HG02970 (cell line): ENCODE measurements at regions not wholly inside any gene's neighbourhood (a gene's known extent, or its start where the extent isn't known, plus 50 kb on each side); places are given as distances from the start of the nearest gene placed in this dataset.

ENCODE experiments used
- ATAC-seq: cut with Tn5 transposase; IDR thresholded peaks from one replicate; pipeline ENCODE4 v1.9.1; 2021; ENCODE audit warnings: mild to moderate bottlenecking, moderate library complexity, moderate number of reproducible peaks; ENCODE audit not compliant: unreplicated experiment, low FRiP score

DNA sequence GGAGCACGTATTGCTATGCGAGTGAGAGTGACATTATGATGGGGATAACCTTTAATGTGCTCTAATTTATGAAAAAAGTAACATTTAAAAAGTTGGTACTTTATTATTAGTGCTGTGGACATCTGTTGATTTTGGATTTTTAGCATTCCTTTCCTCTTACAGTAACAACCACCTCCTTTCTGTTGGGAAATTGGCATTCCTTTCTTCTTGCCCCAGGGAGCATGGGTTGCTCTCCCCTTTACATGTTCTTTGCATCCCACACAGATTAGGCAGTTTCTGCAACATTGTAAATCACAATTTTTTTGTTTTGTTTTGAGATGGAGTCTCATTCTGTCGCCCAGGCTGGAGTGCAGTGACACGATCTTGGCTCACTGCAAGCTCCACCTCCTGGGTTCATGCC, 300.2 kb downstream of the LPIN1 start:
- ATAC-seq: no peak

DNA sequence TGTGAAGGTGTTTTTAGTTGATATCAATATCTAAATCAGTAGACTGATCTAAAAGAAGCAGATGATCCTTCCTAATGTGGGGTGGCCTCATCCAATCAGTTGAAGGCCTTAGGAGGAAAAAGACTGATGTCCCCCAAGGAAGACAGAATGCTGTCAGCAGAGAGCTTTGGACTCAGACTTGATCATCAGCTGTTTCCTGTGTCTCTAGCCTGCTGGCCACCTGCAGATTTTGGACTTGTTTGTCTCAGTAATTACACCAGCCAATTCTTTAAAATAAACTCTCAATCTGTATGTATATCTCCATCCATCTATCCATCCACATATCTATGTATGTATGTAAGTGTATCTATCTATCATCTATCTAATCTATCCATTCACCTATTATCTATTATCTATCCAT, 301.3 kb downstream of the LPIN1 start:
- no peak for ATAC-seq

GRCh38 chr2:12048550-12048949, 302.1 kb downstream of the LPIN1 start:
- ATAC-seq: no peak

GRCh38 chr2:12050396-12050795, 304.0 kb downstream of the LPIN1 start:
- ATAC-seq: no peak

DNA sequence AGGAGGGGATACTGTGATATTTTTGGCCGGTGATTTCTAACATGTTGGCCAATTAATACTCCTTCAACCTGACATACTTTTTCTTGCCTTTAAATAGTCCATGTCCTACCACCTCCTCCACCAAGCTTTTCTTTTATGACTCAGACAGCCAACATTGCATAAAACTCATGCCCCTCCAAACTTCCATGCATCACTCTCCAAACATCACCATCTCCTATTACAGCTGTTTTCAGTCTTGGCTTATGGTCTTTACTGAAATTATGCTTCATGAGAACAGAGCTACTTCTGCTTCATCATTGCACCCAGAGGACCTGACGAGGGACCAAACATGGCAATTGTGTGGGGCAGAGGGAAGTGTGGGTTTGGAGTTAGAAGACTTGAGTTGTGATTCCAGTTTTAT, 305.4 kb downstream of the LPIN1 start:
- ATAC-seq: no peak

DNA sequence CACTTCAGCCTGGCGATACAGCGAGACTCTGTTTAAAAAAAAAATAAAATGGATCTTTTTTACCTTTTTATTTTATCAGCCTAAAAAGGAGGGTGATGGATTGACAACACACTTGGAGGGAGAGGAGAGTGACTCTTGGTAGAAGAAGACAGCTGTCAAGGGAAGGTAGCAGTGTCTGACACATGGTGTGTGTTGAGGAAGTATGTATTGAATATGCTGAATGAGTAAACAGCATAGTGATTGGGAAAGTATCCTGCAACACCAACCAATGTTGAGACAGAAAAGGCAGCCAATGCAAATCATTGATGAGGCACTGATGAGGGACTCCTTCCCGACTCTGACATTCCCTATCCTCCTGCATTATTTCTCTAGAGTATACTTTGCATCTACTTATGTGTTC, 306.4 kb downstream of the LPIN1 start:
- ATAC-seq: no peak

DNA sequence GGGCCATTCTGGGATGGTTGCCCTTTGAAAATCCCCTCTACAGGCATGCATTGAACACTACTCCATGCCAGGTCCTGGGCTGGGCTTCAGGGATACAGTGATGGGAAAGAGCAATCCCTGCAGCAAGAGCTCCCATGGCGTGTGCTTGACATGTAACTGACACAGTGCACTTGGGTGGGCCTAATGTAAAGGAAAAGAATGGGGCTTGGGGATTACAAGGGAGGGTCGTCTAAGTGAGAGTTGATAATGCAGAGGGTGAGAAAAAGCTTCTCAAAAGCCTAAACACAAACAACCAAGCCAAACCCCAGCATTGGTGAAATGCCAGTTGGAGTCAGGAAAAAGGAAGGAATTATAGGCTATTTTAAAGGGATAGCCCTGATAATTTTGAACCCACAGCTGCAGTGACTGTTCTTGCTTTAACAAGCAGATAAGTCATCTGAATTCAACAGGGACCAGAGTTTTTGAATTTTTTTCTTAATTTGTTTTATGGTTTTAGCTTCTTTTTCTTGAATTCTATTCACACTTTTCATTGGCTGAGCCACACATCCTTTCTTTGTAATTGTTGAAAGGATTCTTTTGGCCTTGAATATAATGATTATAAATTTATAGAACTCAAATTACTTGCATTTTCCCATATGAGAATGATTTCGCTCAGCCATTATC, 308.7 kb downstream of the LPIN1 start:
- no peak for ATAC-seq

DNA sequence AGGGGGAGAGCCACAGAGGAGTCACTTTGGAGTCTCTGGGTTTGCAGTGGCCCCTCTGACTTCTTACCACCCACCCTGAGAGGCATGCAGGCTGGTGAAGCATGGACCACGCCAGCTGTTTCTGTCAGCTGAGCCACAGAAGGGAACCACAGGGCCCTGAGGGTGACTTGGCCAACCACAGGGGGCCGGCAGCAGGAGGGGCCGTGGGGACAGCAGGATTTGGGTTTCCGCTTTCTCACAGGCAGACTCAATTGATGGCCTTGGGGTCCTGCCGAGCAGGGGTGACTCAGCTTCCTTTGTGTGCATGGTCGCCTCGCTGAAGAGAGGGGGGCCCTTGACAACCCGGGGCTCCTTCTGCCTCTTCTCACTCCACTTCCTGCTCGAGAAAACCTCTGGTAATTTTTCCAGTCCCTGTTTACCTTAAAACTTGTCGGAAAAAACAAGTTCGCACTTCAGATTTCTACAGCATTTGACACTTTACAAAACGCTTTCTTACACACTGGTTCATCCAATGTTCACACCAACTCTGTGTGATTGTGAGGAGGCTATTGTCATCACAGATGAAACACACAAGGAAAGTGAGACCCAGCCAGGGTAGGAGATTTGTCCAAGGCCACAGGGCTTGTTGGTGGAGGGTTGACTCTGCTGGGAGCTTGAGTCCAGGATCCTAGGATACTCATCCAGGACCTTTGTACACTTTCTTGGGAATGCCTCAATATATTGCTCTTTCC, 311.2 kb downstream of the LPIN1 start:
- ATAC-seq: peak; percentile 61

- ATAC-seq: no peak
Measured at GRCh38 chr2:12059616-12060441, 313.4 kb downstream of the LPIN1 start.

- ATAC-seq: no peak
Measured at GRCh38 chr2:12060886-12061285, 314.5 kb downstream of the LPIN1 start.

GRCh38 chr2:12061286-12062052, 315.0 kb downstream of the LPIN1 start:
- ATAC-seq: no peak

- ATAC-seq: no peak
Measured at GRCh38 chr2:12062053-12062395, 315.6 kb downstream of the LPIN1 start.

- no peak for ATAC-seq
Measured at GRCh38 chr2:12063210-12063609, 316.8 kb downstream of the LPIN1 start.

GRCh38 chr2:12064153-12064552, 317.7 kb downstream of the LPIN1 start:
- no peak for ATAC-seq

DNA sequence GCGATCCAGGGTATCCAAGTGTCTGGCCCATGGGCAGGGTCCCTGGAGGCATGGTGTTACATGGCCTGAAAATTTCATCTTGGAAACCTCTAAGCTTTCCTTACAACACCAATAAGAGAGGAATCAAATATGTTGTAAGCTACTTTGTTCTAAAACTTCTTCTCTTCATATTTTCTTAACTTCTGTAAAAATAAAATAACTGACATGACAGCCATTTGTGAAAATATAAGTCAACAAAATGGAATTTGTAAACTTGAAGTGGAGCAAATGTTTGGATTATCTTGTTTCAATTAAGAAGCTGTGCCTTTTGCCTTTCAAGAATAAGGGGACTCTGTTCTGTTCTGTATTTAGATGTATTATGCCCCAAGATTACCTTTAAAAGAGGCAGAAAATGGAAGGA, 319.7 kb downstream of the LPIN1 start:
- no peak for ATAC-seq

- ATAC-seq: no peak
Measured at GRCh38 chr2:12066986-12067385, 320.6 kb downstream of the LPIN1 start.

DNA sequence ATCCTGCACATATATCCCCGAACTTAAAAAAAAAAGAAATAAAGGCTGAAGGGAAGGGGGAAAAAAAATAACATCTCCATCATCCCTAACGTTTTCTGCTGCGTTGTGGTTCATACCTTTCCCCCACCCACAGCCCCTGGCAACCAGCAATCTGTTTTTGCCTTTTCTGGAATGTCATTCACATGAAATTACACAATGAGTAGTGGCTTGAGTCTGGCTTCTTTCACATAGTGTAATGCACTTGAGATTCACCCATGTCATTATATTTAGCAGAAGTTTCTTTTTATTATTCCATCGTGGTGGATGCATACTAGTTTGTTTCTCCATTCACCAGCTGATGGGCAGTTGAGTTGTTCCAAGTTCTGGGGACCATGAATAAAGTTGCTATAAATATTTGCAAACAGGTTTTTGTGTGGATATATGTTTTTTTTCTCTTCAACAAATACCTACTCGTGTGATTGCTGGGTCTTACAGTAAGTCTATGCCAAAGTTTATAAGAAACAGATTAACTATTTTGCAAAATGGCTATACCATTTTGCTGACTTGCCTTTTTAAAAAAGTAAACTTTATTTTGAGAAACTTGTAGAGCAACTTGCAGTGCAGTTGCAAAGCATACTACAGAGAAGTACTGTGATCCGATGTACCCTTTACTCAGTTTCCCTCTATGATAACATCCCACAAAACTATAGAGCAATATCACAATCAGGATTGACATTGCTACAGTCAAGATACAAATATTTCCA, 322.5 kb downstream of the LPIN1 start:
- ATAC-seq: no peak

DNA sequence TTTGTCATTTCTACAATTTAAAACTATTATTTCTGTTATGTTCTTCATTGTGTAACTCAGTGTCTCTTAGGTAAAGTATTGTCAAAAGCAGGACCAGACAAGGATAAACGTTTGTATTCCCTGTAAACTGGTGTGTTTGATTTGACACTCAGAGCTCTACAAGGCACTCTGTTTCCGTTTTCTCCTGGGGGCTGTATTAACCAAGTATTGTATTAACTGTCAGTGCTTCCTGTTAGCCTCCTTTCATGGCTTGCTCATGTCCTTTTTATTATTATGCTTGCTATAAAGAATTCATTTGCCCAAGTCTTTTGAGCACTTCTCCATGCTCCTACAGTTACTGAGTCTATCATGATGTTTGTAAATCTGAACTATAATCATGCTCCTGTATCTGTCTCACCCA, 323.7 kb downstream of the LPIN1 start:
- ATAC-seq: no peak

DNA sequence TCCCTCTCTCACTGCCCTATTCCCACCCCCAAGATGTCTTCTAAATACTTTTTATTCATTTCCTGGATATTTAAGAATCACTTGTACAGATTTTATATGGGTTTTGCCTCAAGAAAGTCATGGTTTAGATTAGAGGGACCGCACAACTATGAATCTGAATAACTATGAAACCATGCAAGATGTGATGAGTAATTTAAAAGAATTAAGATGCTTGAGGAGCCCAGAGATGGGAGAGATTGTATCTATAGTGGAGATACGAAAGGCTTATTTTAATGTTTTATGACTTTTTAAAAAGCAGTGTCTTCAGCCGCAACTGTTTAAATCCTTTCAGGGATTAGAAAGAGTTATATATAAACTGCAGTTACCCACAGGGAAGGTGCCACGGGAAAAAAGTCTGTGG, 324.1 kb downstream of the LPIN1 start:
- no peak for ATAC-seq

- ATAC-seq: no peak
Measured at GRCh38 chr2:12071318-12071717, 324.9 kb downstream of the LPIN1 start.
